NCI-H146 (cell line): ENCODE measurements at regions not wholly inside any gene's neighbourhood (a gene's known extent, or its start where the extent isn't known, plus 50 kb on each side); places are given as distances from the start of the nearest gene placed in this dataset.

Source experiments
- DNase-seq: peaks from one replicate; lab custom pipeline; 2025; lab: John Stamatoyannopoulos, UW

GRCh38 chr19:28934631-28935030, 278.3 kb downstream of the UQCRFS1 start:
- no peak for DNase-seq

GRCh38 chr19:28933039-28933438, 279.9 kb downstream of the UQCRFS1 start:
- DNase-seq = no peak

DNA sequence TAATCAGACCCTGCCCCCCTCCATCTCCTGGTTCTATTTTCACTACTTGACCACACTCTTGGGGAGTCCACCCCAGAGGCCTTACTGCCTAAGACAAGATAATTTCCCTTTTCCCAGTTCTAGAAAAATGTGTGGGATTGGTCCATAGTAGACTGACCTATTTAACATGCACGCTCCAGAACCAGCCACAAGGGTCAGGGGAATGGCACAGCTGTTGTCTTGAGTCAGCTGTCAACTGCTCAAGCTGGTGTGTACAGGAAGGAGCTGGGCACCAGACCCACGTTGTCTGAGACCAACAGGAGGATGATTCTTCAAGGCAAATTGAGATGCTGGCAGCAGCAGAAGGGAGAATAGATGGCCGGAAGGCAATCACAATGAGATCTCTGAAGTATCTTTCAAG, 280.5 kb downstream of the UQCRFS1 start:
- DNase-seq = no peak

DNA sequence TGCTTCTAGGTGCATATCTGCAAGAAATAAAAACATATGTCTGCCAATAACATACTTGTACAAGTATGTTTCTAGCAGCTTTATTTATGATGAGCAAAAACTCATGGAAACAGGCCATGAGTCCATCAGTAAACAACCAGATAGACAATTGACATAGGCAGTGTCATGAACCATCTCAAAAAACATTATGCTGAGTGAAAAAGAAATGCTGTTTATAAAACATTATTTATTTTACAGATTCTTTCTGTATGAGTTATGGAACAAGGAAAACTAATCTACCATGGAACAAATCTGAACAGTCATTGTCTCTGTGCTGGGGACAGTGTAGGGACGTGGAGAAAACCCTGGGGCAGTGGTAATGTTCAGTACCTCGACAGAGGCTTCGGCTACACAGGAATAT, 283.9 kb downstream of the UQCRFS1 start:
- no peak for DNase-seq

GRCh38 chr19:28927456-28927855, 285.5 kb downstream of the UQCRFS1 start:
- no peak for DNase-seq

- no peak for DNase-seq
These were observed 292.5 kb downstream of the UQCRFS1 start for GRCh38 chr19:28920269-28921066.

DNA sequence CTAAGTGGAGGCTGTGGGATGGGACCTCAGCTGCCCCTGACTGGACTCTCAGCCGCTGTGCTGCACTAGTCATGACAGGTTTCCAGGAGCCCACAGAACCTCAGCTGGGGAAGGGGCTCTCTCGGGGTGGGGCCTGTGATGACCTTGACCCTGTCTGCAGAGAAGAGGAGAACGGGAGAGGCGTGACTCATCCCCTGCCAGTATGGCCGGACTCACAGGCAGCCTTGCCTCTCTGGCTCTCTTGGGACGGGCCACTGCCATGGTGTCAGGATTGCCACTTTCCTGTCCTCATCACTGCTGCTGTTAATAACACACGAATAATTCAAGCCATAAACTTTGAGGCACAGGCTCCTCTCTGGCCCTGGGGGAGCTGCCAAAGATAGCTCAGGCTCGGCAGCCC, 295.3 kb downstream of the UQCRFS1 start:
- DNase-seq = no peak

DNA sequence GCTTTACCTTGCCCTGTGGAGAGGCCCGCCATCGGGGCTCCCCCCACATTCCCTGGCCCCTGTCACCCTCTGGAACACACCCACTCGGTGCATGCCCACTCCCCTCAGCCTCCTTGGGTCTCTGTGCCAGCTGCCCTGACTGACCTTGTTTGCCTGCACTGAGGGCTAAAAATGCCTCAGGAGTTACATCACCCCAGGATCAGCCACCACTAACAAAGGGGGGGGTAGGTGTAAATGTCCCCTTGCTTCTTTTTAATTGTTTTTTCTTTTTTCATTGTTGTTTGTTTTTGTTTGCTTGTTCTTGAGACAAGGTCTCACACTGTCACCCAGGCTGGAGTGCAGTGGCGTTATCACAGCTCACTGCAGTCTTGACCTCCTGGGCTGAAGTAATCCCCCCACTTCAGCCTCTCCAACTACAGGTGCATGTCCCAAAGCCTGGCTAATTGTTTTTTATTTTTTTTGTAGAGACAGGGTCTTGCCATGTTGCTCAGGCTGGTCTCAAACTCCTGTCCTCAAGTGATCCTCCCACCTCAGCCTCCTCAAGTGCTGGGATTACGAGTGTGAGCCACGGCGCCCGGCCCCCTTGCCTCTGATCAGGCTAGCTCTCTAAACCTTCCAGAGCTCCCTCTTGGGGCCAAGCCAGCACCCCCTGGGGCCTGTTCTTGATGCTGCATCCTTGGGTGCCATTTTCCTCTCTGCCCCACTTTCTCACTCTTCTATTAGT, 297.1 kb downstream of the UQCRFS1 start:
- DNase-seq = no peak

- DNase-seq = no peak
These were observed 297.7 kb downstream of the UQCRFS1 start for GRCh38 chr19:28915202-28915601.

DNA sequence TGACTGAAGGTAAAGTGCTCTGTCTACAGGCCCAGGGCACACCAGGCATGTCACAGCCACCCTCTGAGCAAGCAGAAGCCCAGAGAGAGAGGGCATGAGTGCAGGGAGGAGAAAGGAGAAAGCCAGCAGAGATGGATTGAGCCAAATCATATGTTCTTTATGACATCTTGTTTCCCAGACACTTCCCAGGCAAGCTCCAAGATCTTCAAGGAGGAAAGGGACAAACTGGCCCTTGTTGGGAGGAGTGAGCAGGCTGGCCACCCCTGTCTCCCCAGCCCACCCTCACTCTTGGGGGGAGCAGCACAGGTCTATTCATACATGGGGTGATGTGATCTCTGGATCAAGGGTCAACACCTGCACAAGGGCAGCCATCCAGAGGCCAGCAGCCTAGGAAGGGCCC, 298.8 kb downstream of the UQCRFS1 start:
- DNase-seq = no peak

DNA sequence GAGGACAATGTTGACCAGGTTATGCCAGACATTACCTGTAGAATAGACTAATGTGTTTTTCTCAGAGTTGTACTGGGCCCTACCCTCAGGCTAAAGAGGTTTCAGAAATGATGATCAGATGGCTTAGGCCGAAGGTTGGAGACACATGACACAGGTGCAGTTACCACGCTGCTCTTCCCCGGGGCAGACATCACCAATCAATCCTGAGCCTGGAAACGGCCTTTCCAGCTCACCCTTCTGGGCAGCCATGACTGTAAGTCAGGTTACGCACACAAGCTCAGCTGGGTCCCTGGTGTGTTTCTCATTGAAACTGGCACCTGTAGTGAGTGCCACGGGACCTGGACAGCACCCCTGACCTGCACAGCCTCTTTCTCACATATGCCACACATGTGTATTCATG, 299.3 kb downstream of the UQCRFS1 start:
- no peak for DNase-seq

- DNase-seq = no peak
These were observed 304.0 kb downstream of the UQCRFS1 start for GRCh38 chr19:28908941-28909340.

GRCh38 chr19:28907534-28907933, 305.4 kb downstream of the UQCRFS1 start:
- DNase-seq = no peak

DNA sequence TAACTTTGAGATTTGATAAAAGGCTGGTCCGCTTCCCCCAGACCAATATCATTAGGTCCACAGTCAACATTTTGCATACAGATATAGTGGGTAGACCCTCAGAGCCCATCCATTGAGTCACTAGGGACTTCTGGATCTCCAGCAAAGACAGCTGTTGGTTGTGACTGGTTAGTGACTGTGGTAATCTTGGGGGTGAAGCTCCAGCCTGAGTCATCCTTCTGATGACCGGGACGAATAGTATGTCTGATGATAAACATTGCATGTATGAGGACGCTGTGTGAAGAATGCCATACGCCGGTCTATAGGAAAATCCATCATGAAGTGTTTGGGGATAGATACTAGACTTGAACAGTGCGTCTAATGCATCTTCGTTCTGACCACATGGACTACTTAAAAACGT, 307.0 kb downstream of the UQCRFS1 start:
- no peak for DNase-seq

- no peak for DNase-seq
These were observed 313.2 kb downstream of the UQCRFS1 start for GRCh38 chr19:28899703-28900102.

- no peak for DNase-seq
These were observed 314.7 kb downstream of the UQCRFS1 start for GRCh38 chr19:28898249-28898648.

- DNase-seq = no peak
These were observed 322.8 kb downstream of the UQCRFS1 start for GRCh38 chr19:28889941-28890670.

DNA sequence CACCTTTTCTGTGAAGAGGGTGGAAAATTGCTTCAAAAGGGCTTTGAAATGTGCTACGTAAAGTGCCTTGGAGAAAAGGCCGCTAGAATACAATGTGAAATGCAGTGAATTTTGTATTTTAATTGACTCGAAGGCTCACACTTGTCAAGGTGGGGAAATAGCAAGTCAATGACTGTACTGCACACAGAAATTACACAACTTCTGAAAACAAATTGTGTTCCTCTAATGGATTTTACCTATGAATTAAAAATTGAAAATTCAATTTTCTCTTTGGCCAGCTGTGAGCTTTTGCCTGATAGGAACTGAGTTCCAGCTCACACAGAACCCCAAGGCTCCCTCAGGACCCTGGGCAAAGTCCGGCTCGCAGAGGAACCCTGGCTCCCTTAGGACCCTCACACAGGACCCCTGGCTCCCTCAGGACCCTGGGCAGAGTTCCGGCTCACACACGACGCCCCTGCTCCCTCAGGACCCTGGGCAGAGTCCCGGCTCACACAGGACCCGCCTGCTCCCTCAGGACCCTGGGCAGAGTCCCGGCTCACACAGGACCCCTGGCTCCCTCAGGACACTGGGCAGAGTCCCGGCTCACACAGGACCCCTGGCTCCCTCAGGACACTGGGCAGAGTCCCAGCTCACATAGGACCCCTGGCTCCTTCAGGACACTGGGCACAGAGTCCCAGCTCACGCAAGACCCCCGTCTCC, 324.9 kb downstream of the UQCRFS1 start:
- DNase-seq = no peak

DNA sequence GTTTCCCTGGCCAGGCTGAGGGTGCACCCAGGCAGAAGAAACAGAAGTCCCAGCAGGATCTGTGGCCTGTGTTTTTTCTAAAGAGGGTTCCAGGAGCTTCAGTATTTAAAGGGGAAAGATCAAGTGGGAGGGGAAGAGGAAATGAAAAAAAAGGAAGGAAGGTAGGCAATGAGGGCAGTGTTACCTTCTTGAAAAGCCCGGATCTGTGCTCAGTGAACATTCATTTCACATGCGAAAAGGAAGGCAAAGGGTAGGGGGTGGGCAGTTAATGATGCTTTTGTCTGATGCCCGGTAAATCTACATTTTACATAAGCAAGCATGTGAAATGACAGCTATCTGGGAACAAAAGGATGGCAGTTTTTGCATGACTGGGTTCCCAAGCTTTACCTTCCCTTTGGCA, 326.2 kb downstream of the UQCRFS1 start:
- DNase-seq = no peak

GRCh38 chr19:28885965-28886364, 327.0 kb downstream of the UQCRFS1 start:
- no peak for DNase-seq

DNA sequence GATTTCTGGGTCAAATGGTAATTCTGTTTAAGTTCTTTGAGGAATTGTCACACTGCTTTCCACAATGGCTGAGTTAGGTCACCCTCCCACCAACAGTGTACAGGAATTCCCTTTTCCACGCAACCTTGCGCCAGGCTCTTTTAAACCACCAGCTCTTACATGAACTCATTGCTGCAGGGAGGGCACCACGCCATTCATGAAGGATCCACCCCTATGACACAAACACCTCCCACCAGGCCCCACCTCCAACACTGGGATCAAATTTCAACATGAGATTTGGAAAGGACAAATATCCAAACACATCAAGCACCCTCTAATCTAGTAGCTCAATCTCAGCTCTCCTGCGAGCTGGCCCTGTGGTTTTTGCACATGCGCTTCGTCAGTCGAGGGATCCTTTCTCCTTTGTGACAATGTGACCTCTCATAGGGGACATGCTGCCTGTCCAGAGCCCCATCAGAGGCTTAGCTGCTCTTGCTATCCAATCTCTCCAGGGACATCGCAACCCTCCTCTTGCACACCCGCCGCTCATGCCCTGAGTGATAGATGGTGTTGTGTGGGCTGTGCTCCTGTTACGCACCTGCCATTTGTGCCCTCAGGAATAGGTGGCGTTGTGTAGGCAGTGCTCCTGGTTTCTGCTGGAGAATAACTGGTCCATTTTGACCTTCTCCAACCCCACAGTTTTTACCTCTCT, 328.0 kb downstream of the UQCRFS1 start:
- DNase-seq = no peak

GRCh38 chr19:28883241-28883693, 329.7 kb downstream of the UQCRFS1 start:
- DNase-seq = no peak
